B cell (primary cell): ENCODE measurements at regions not wholly inside any gene's neighbourhood (a gene's known extent, or its start where the extent isn't known, plus 50 kb on each side); places are given as distances from the start of the nearest gene placed in this dataset.

Source experiments
- ATAC-seq: fragments of 200-7000 bp; cut with Tn5 transposase; one replicate; pipeline ENCODE4 v1.10.0; 2021; ENCODE audit warnings: low read depth, mild to moderate bottlenecking, moderate number of reproducible peaks, moderate library complexity
- CTCF ChIA-PET: fragments of 350-600 bp; sonication (Branson Sonifier 250); formaldehyde crosslinking; loops from one replicate; lab custom pipeline; 2021; ENCODE audit warnings: antibody characterized with exemption, inconsistent platforms; lab: Charles Lee
- POLR2A ChIA-PET: fragments of 350-600 bp; sonication (Branson Sonifier 250); formaldehyde crosslinking; loops from one replicate; lab custom pipeline; 2021; ENCODE audit warnings: antibody characterized with exemption; lab: Charles Lee
- DNase-seq: peaks from one replicate; pipeline ENCODE4 v3.0.0; 2013
- H2AFZ ChIP-seq: 2 replicates; pipeline ENCODE4 v1.6.1; 2012; ENCODE audit warnings: mild to moderate bottlenecking, low read depth, low read length; ENCODE audit not compliant: insufficient read depth, poor library complexity, severe bottlenecking
- H3K27ac ChIP-seq, 2 donors: 1 replicate in 1 of 2; 2 replicates in 1 of 2; pipeline ENCODE4 v1.5.1; 2012 to 2013; ENCODE audit warnings: low read length in 2 of 2, mild to moderate bottlenecking in 2 of 2, moderate library complexity in 1 of 2
- H3K27me3 ChIP-seq, 4 experiments: fragments of 200-600 bp in 1 of 4; sonication (generic) in 1 of 4; replicated peaks in 1 of 4; 1 replicate in 2 of 4; 2 replicates in 2 of 4; pipeline versions ENCODE4 v1.6.1 to v1.7.0; 2013 to 2016; ENCODE audit warnings: low read length in 3 of 4, mild to moderate bottlenecking in 2 of 4, mixed read lengths in 1 of 4, moderate library complexity in 1 of 4; ENCODE audit not compliant: insufficient read depth in 4 of 4, control insufficient read depth in 3 of 4; ENCODE audit errors: control extremely low read depth in 1 of 4
- H3K36me3 ChIP-seq, 2 experiments: replicated peaks in 1 of 2; 1 replicate in 1 of 2; 2 replicates in 1 of 2; pipeline versions ENCODE4 v1.6.1 to v1.7.1; 2013; ENCODE audit warnings: low read length in 1 of 2; ENCODE audit not compliant: insufficient read depth in 2 of 2, control insufficient read depth in 1 of 2; ENCODE audit errors: control extremely low read depth in 1 of 2, extremely low read depth in 1 of 2
- H3K4me1 ChIP-seq, 2 donors: fragments of 200-600 bp in 1 of 2; sonication (generic) in 1 of 2; 1 replicate in 1 of 2; 2 replicates in 1 of 2; pipeline versions ENCODE4 v1.5.1 to v1.6.1; 2013 to 2017; ENCODE audit warnings: low read length in 2 of 2; ENCODE audit not compliant: control insufficient read depth in 2 of 2, insufficient read depth in 2 of 2
- H3K4me2 ChIP-seq: replicated peaks from 2 replicates; pipeline ENCODE3; 2012; ENCODE audit warnings: mild to moderate bottlenecking, low read depth, low read length; ENCODE audit not compliant: poor library complexity, severe bottlenecking
- H3K4me3 ChIP-seq, 5 experiments: fragments of 200-600 bp in 1 of 5; sonication (generic) in 1 of 5; 1 replicate in 3 of 5; 2 replicates in 2 of 5; pipeline versions ENCODE4 v1.5.1 to v1.7.0; 2011 to 2016; ENCODE audit warnings: low read length in 4 of 5, mild to moderate bottlenecking in 4 of 5, low read depth in 2 of 5, control low read depth in 1 of 5, moderate library complexity in 1 of 5; ENCODE audit not compliant: insufficient read depth in 1 of 5; ENCODE audit errors: control extremely low read depth in 1 of 5, extremely low read depth in 1 of 5
- H3K79me2 ChIP-seq: fragments of 200-600 bp; sonication (generic); one replicate; pipeline ENCODE4 v1.6.0; 2016; ENCODE audit warnings: low read length; ENCODE audit not compliant: control insufficient read depth, insufficient read depth
- H3K9ac ChIP-seq: fragments of 200-600 bp; sonication (generic); 2 replicates; pipeline ENCODE4 v1.6.1; 2017; ENCODE audit warnings: mild to moderate bottlenecking, low read length, moderate library complexity
- H3K9me3 ChIP-seq, 3 donors: one replicate each; pipeline versions ENCODE4 v1.6.1 to v1.7.1; 2013; ENCODE audit warnings: low read length in 2 of 3; ENCODE audit not compliant: control insufficient read depth in 2 of 3, insufficient read depth in 1 of 3; ENCODE audit errors: control extremely low read depth in 1 of 3
- H4K20me1 ChIP-seq: 2 replicates; pipeline ENCODE4 v1.6.0; 2012; ENCODE audit warnings: mild to moderate bottlenecking, low read length; ENCODE audit not compliant: insufficient read depth, control insufficient read depth, poor library complexity, severe bottlenecking
- H3K27ac Mint-ChIP-seq: one replicate; pipeline ENCODE4 v1.8.0; 2021; ENCODE audit warnings: mixed read lengths
- H3K27me3 Mint-ChIP-seq: one replicate; pipeline ENCODE4 v1.8.0; 2021; ENCODE audit warnings: mixed read lengths
- H3K4me1 Mint-ChIP-seq: one replicate; pipeline ENCODE4 v1.8.0; 2021; ENCODE audit warnings: mixed read lengths
- H3K4me3 Mint-ChIP-seq: one replicate; pipeline ENCODE4 v1.8.0; 2021; ENCODE audit warnings: mixed read lengths
- H3K9me3 Mint-ChIP-seq: one replicate; pipeline ENCODE4 v1.8.0; 2022; ENCODE audit warnings: mixed read lengths; ENCODE audit not compliant: insufficient read depth
- CTCF ChIP-seq: fragments of 200-600 bp; IDR thresholded peaks from one replicate; pipeline ENCODE4 v1.8.0; 2022; ENCODE audit warnings: antibody characterized with exemption, mild to moderate bottlenecking
- EZH2 ChIP-seq: IDR thresholded peaks from 2 replicates; pipeline ENCODE4 v1.6.1; 2012; ENCODE audit warnings: borderline replicate concordance, low read depth, mild to moderate bottlenecking, moderate library complexity, low read length; ENCODE audit not compliant: insufficient read depth, poor library complexity, severe bottlenecking
- WGBS: methylation state at CpG from one replicate; pipeline ENCODE4 v1.1.5; 2013; ENCODE audit warnings: missing lambda C conversion rate; ENCODE audit not compliant: insufficient coverage; 5-methylcytosine and 5-hydroxymethylcytosine counted together
- intact Hi-C: fragments of 100-400 bp; cut with micrococcal nuclease; formaldehyde crosslinking; loops from one replicate; pipeline ENCODE4 v1.10.0; 2022

- no peak overlapping the region for H3K27ac ChIP-seq
- no peak for TF ChIP-seq CTCF
- no peak for TF ChIP-seq EZH2
- no peak overlapping the region for H3K4me3 ChIP-seq
- no peaks in the 10 kb centered on the region for H3K4me1 ChIP-seq
- CTCF ChIA-PET = no interaction called here
- DNase-seq (no peak), ATAC-seq (no peak)
- WGBS = 91% methylated on average over 15 of the region's 18 CpGs
- H3K4me2 ChIP-seq = no peak overlapping the region
- H3K9ac ChIP-seq = no peak overlapping the region
- H3K36me3 ChIP-seq = no peaks in the 10 kb centered on the region
- no peak overlapping the region for H3K4me3 Mint-ChIP-seq
- no peaks in the 10 kb centered on the region for H3K27me3 ChIP-seq
- intact Hi-C loops = no loop called here
- H3K9me3 ChIP-seq = peaks cover 0 to 11% (median 0%) of the 10 kb centered on the region in 3 donors
- H3K4me1 Mint-ChIP-seq = no peaks in the 10 kb centered on the region
- H3K27me3 Mint-ChIP-seq = peaks cover 9% of the 10 kb centered on the region
- H3K79me2 ChIP-seq = no peaks in the 10 kb centered on the region
- no peak overlapping the region for H2AFZ ChIP-seq
- no peaks in the 10 kb centered on the region for H3K9me3 Mint-ChIP-seq
- POLR2A ChIA-PET = no interaction called here
- no peak overlapping the region for H3K27ac Mint-ChIP-seq
- H4K20me1 ChIP-seq = no peaks in the 10 kb centered on the region
Observed at GRCh38 chr10:131730771-131731497, 169.9 kb upstream of the PPP2R2D start.

- CTCF ChIA-PET = no interaction called here
Observed at GRCh38 chr10:131731780-131732630, 168.8 kb upstream of the PPP2R2D start.

More at GRCh38 chr10:131731780-131732630, 168.8 kb upstream of the PPP2R2D start:
- Mint-ChIP-seq H3K27me3 (peaks cover 2% of the 10 kb centered on the region), H3K4me3 (no peak overlapping the region), H3K27ac (no peak overlapping the region), H3K9me3 (no peaks in the 10 kb centered on the region), H3K4me1 (no peaks in the 10 kb centered on the region)
- intact Hi-C loops = no loop called here
- Histone ChIP-seq H4K20me1 (no peaks in the 10 kb centered on the region), H3K79me2 (no peaks in the 10 kb centered on the region), H3K4me2 (no peak overlapping the region), H3K27ac (no peak overlapping the region), H3K27me3 (no peaks in the 10 kb centered on the region), H2AFZ (no peak overlapping the region), H3K4me3 (no peak overlapping the region), H3K9me3 (peaks cover 0 to 8% (median 0%) of the 10 kb centered on the region in 3 donors), H3K36me3 (no peaks in the 10 kb centered on the region), H3K9ac (no peak overlapping the region), H3K4me1 (no peaks in the 10 kb centered on the region)
- ATAC-seq = no peak
- no peak for DNase-seq
- POLR2A ChIA-PET = no interaction called here
- 91% methylated on average over 6 of the region's 9 CpGs for WGBS
- no peak for TF ChIP-seq CTCF
